ENCODE measurements at regions not wholly inside any gene's neighbourhood (a gene's known extent, or its start where the extent isn't known, plus 50 kb on each side); places are given as distances from the start of the nearest gene placed in this dataset.

DNA sequence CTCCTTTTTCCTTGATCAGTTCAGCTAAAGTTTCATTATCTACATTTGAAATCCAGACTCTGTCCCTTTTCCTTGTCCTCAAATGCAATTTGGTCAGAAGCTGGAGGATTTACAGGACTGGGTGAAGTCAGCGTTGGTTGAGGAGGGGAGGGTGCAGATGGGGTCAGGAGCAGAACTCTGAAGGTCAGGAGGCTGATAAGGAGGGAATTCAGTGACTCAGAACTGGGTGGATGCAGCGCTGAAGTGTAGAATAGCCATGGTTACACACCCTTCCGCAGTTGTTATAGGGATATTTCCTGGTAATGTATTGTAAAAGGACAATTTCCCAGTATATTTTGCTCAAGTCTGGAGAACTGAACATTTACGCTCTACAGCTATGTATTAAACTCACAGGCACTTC lies 133.1 kb upstream of the FOXA2 start:
- Histone ChIP-seq H3K79me2 (ENCODE audit: control insufficient read depth, insufficient read depth, low read length) (no peaks in the 10 kb centered on the region), H4K5ac (ENCODE audit: low read length) (no peak overlapping the region), H4K8ac (ENCODE audit: low read depth, low read length) (no peak overlapping the region), H2BK15ac (replicated peaks; ENCODE audit: low read depth) (no peak overlapping the region), H3K23ac (ENCODE audit: low read length) (no peak overlapping the region), H3K27me3 (ENCODE audit: insufficient read depth, low read length, poor library complexity) (no peaks in the 10 kb centered on the region), H2BK5ac (ENCODE audit: low read length) (no peak overlapping the region), H3K18ac (ENCODE audit: low read length) (no peak overlapping the region), H3K4me2 (ENCODE audit: low read length) (no peak overlapping the region), H3K9ac (ENCODE audit: low read length) (no peak overlapping the region), H2BK120ac (ENCODE audit: low read depth, low read length) (no peak overlapping the region), H3K4me1 (ENCODE audit: control insufficient read depth, low read depth, low read length) (no peaks in the 10 kb centered on the region), H3K56ac (ENCODE audit: low read length) (no peak overlapping the region), H3K27ac (ENCODE audit: low read depth, low read length) (no peak overlapping the region), H3K79me1 (ENCODE audit: low read length) (no peaks in the 10 kb centered on the region), H3K36me3 (ENCODE audit: control insufficient read depth, insufficient read depth, low read length) (no peaks in the 10 kb centered on the region), H3K4me3 (ENCODE audit: low read length) (no peak overlapping the region), H2AK5ac (ENCODE audit: low read length) (no peak overlapping the region), H3K4ac (ENCODE audit: low read depth, low read length) (no peak overlapping the region)
- no CpG with 5 or more reads among the region's 4 CpGs for WGBS (ENCODE audit: extremely low coverage, insufficient coverage, low lambda C conversion rate)
- peak; percentile 10 for DNase-seq

DNA sequence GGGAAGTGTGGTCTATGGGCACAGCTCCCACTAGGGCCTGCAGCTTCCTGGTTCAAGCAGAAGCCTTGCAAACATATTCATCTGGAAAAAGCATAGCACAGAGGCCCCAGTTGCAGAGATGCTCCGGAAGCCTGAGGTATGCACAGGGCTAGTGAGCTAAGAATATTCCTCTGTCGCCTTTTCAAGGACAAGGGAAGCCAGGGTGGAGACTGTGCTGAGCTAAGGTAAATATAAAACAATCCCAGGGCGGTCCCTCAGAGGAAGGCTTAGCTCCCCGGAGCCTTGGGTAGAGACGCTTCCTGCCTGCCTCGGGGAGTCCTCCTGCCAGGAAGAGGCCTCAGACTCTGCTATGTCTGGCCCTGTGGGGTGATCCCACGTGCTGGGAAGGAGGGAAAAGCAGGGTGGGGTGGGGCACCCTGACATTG lies 134.8 kb upstream of the FOXA2 start:
- WGBS (ENCODE audit: extremely low coverage, insufficient coverage, low lambda C conversion rate), result no CpG with 5 or more reads among the region's 7 CpGs
- Histone ChIP-seq H4K5ac (ENCODE audit: low read length) (no peak overlapping the region), H3K79me1 (ENCODE audit: low read length) (no peaks in the 10 kb centered on the region), H4K8ac (ENCODE audit: low read depth, low read length) (no peak overlapping the region), H3K9ac (ENCODE audit: low read length) (no peak overlapping the region), H3K27me3 (ENCODE audit: insufficient read depth, low read length, poor library complexity) (no peaks in the 10 kb centered on the region), H3K56ac (ENCODE audit: low read length) (peak overlapping the region; percentile 30), H2BK15ac (replicated peaks; ENCODE audit: low read depth) (no peak overlapping the region), H3K27ac (ENCODE audit: low read depth, low read length) (no peak overlapping the region), H3K4me2 (ENCODE audit: low read length) (no peak overlapping the region), H3K23ac (ENCODE audit: low read length) (no peak overlapping the region), H2BK120ac (ENCODE audit: low read depth, low read length) (no peak overlapping the region), H3K18ac (ENCODE audit: low read length) (no peak overlapping the region), H2AK5ac (ENCODE audit: low read length) (no peak overlapping the region), H3K4me3 (ENCODE audit: low read length) (no peak overlapping the region), H3K79me2 (ENCODE audit: control insufficient read depth, insufficient read depth, low read length) (no peaks in the 10 kb centered on the region), H3K4me1 (ENCODE audit: control insufficient read depth, low read depth, low read length) (no peaks in the 10 kb centered on the region), H2BK5ac (ENCODE audit: low read length) (no peak overlapping the region), H3K36me3 (ENCODE audit: control insufficient read depth, insufficient read depth, low read length) (no peaks in the 10 kb centered on the region), H3K4ac (ENCODE audit: low read depth, low read length) (no peak overlapping the region)
- peak; percentile 14 for DNase-seq

DNA sequence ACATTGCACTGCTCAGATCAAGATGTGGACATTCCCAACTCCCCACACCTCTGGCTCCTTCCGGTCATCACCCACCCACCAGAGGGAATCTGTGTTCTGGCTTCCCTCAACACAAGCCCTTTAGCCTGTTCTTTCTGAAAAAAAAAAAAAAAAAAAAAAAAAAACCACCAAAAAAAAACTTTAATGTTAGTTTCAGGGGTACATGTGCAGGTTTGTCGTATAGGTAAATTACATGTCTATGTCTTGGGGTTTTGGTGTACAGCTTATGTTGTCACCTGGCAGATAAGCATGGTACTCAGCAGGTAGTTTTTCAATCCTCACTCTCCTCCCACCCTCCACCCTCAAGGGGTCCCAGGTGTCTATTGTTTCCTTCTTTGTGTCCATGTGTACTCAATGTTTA lies 135.8 kb upstream of the FOXA2 start:
- Histone ChIP-seq H3K4me2 (ENCODE audit: low read length) (no peak overlapping the region), H2BK120ac (ENCODE audit: low read depth, low read length) (no peak overlapping the region), H2BK15ac (replicated peaks; ENCODE audit: low read depth) (no peak overlapping the region), H3K18ac (ENCODE audit: low read length) (no peak overlapping the region), H2AK5ac (ENCODE audit: low read length) (no peak overlapping the region), H3K27ac (ENCODE audit: low read depth, low read length) (no peak overlapping the region), H3K9ac (ENCODE audit: low read length) (no peak overlapping the region), H4K8ac (ENCODE audit: low read depth, low read length) (no peak overlapping the region), H3K27me3 (ENCODE audit: insufficient read depth, low read length, poor library complexity) (no peaks in the 10 kb centered on the region), H3K4me1 (ENCODE audit: control insufficient read depth, low read depth, low read length) (no peaks in the 10 kb centered on the region), H3K4me3 (ENCODE audit: low read length) (no peak overlapping the region), H3K36me3 (ENCODE audit: control insufficient read depth, insufficient read depth, low read length) (no peaks in the 10 kb centered on the region), H2BK5ac (ENCODE audit: low read length) (no peak overlapping the region), H3K56ac (ENCODE audit: low read length) (no peak overlapping the region), H3K79me1 (ENCODE audit: low read length) (no peaks in the 10 kb centered on the region), H3K79me2 (ENCODE audit: control insufficient read depth, insufficient read depth, low read length) (no peaks in the 10 kb centered on the region), H3K23ac (ENCODE audit: low read length) (no peak overlapping the region), H4K5ac (ENCODE audit: low read length) (no peak overlapping the region), H3K4ac (ENCODE audit: low read depth, low read length) (no peak overlapping the region)
- WGBS (ENCODE audit: extremely low coverage, insufficient coverage, low lambda C conversion rate), result no CpG with 5 or more reads among the region's 2 CpGs
- DNase-seq, result no peak

DNA sequence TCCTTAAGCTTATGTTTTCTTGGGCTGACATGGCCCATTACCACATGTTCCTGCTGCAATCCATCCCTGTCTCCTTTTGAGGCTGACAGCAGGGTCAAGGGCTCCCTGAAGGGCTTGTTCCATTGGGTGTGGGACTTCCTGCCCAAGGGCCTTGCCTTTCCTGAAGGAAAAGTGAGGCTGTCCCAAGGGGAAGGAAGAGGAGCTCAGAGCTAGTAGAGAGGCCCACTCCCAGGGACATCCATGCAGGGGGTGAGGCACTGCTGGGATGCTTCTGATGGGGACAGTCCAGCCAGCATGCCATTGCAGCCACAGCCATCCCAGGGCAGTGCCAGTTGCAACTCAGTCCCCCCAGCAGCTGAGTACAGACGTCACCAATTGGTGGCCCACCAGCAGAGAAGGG lies 138.4 kb upstream of the FOXA2 start:
- H3K4ac ChIP-seq (ENCODE audit: low read depth, low read length), result no peak overlapping the region
- H4K8ac ChIP-seq (ENCODE audit: low read depth, low read length), result no peak overlapping the region
- H3K27ac ChIP-seq (ENCODE audit: low read depth, low read length), result no peak overlapping the region
- no peak overlapping the region for H2BK120ac ChIP-seq (ENCODE audit: low read depth, low read length)
- no CpG with 5 or more reads among the region's 1 CpG for WGBS (ENCODE audit: extremely low coverage, insufficient coverage, low lambda C conversion rate)
- H3K56ac ChIP-seq (ENCODE audit: low read length), result no peak overlapping the region
- no peaks in the 10 kb centered on the region for H3K4me1 ChIP-seq (ENCODE audit: control insufficient read depth, low read depth, low read length)
- no peak overlapping the region for H4K5ac ChIP-seq (ENCODE audit: low read length)
- no peak overlapping the region for H3K23ac ChIP-seq (ENCODE audit: low read length)
- H2AK5ac ChIP-seq (ENCODE audit: low read length), result no peak overlapping the region
- no peaks in the 10 kb centered on the region for H3K79me2 ChIP-seq (ENCODE audit: control insufficient read depth, insufficient read depth, low read length)
- H2BK5ac ChIP-seq (ENCODE audit: low read length), result no peak overlapping the region
- H3K36me3 ChIP-seq (ENCODE audit: control insufficient read depth, insufficient read depth, low read length), result no peaks in the 10 kb centered on the region
- H3K79me1 ChIP-seq (ENCODE audit: low read length), result no peaks in the 10 kb centered on the region
- no peak overlapping the region for H3K9ac ChIP-seq (ENCODE audit: low read length)
- H3K4me3 ChIP-seq (ENCODE audit: low read length), result no peak overlapping the region
- no peak overlapping the region for H3K18ac ChIP-seq (ENCODE audit: low read length)
- no peaks in the 10 kb centered on the region for H3K27me3 ChIP-seq (ENCODE audit: insufficient read depth, low read length, poor library complexity)
- no peak overlapping the region for H2BK15ac ChIP-seq (replicated peaks; ENCODE audit: low read depth)
- H3K4me2 ChIP-seq (ENCODE audit: low read length), result no peak overlapping the region
- DNase-seq, result no peak

DNA sequence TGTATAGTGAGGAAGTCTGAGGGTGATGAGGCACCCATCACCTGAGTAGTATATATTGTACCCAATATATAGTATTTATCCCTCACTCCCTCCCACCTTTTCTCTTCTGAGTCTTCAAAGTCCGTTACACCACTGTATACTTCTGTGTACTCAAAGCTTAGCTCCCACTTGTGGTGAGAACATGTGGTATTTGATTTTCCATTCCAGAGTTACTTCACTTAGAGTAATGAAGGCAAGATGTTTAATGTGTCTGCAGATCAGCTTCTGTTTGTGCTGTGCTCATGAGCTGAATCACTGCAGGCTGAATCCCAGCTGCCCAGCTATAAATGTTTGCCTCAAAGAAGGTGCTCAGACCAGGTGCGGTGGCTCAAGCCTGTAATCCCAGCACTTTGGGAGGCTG lies 139.3 kb upstream of the FOXA2 start:
- H2BK5ac ChIP-seq (ENCODE audit: low read length), result no peak overlapping the region
- no peak overlapping the region for H2BK120ac ChIP-seq (ENCODE audit: low read depth, low read length)
- H3K79me1 ChIP-seq (ENCODE audit: low read length), result no peaks in the 10 kb centered on the region
- no peak overlapping the region for H4K8ac ChIP-seq (ENCODE audit: low read depth, low read length)
- WGBS (ENCODE audit: extremely low coverage, insufficient coverage, low lambda C conversion rate), result no CpG with 5 or more reads among the region's 2 CpGs
- H3K4me2 ChIP-seq (ENCODE audit: low read length), result no peak overlapping the region
- no peak overlapping the region for H3K4me3 ChIP-seq (ENCODE audit: low read length)
- no peaks in the 10 kb centered on the region for H3K4me1 ChIP-seq (ENCODE audit: control insufficient read depth, low read depth, low read length)
- no peak for DNase-seq
- H3K9ac ChIP-seq (ENCODE audit: low read length), result no peak overlapping the region
- no peak overlapping the region for H3K27ac ChIP-seq (ENCODE audit: low read depth, low read length)
- no peak overlapping the region for H2BK15ac ChIP-seq (replicated peaks; ENCODE audit: low read depth)
- no peak overlapping the region for H3K18ac ChIP-seq (ENCODE audit: low read length)
- H3K4ac ChIP-seq (ENCODE audit: low read depth, low read length), result no peak overlapping the region
- H3K23ac ChIP-seq (ENCODE audit: low read length), result no peak overlapping the region
- no peak overlapping the region for H3K56ac ChIP-seq (ENCODE audit: low read length)
- no peaks in the 10 kb centered on the region for H3K79me2 ChIP-seq (ENCODE audit: control insufficient read depth, insufficient read depth, low read length)
- no peak overlapping the region for H2AK5ac ChIP-seq (ENCODE audit: low read length)
- no peaks in the 10 kb centered on the region for H3K36me3 ChIP-seq (ENCODE audit: control insufficient read depth, insufficient read depth, low read length)
- H3K27me3 ChIP-seq (ENCODE audit: insufficient read depth, low read length, poor library complexity), result no peaks in the 10 kb centered on the region
- no peak overlapping the region for H4K5ac ChIP-seq (ENCODE audit: low read length)

DNA sequence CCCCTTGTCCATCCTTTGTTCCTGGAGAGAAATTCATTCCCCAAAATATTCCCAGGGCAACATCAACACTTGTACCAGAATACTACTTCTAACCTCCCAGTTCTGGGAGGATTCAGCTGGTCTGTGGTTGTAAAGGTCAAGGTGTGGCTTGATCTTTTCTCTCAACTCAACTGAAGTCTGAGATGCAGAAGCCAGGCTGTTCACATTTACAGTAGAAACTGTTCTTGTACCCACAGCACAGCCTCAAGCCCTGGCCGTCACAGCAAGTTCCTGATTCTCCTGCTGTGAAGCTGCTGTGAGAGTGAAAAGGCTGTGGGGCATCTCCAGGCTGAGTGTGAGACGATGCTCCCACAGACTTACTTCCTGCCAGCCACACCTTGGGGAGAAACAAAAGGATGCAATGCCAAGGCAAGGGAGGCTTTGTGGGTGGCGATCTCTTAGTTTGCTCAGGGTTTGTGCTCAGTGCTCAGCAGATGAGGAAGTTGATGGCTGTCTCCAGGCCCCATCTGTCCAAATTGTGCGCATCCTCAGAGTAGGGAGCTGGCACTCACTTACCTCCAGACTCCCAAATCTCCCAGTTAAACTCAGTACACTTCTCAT lies 143.9 kb upstream of the FOXA2 start:
- no peak for DNase-seq
- Histone ChIP-seq H3K4me1 (ENCODE audit: control insufficient read depth, low read depth, low read length) (no peaks in the 10 kb centered on the region), H3K4ac (ENCODE audit: low read depth, low read length) (no peak overlapping the region), H3K4me2 (ENCODE audit: low read length) (no peak overlapping the region), H3K4me3 (ENCODE audit: low read length) (no peak overlapping the region), H2AK5ac (ENCODE audit: low read length) (no peak overlapping the region), H2BK120ac (ENCODE audit: low read depth, low read length) (no peak overlapping the region), H3K79me1 (ENCODE audit: low read length) (no peaks in the 10 kb centered on the region), H3K79me2 (ENCODE audit: control insufficient read depth, insufficient read depth, low read length) (no peaks in the 10 kb centered on the region), H3K23ac (ENCODE audit: low read length) (no peak overlapping the region), H3K18ac (ENCODE audit: low read length) (no peak overlapping the region), H3K56ac (ENCODE audit: low read length) (no peak overlapping the region), H4K8ac (ENCODE audit: low read depth, low read length) (no peak overlapping the region), H4K5ac (ENCODE audit: low read length) (no peak overlapping the region), H3K27me3 (ENCODE audit: insufficient read depth, low read length, poor library complexity) (no peaks in the 10 kb centered on the region), H3K36me3 (ENCODE audit: control insufficient read depth, insufficient read depth, low read length) (no peaks in the 10 kb centered on the region), H3K9ac (ENCODE audit: low read length) (no peak overlapping the region), H2BK5ac (ENCODE audit: low read length) (no peak overlapping the region), H2BK15ac (replicated peaks; ENCODE audit: low read depth) (no peak overlapping the region), H3K27ac (ENCODE audit: low read depth, low read length) (no peak overlapping the region)
- no CpG with 5 or more reads among the region's 4 CpGs for WGBS (ENCODE audit: extremely low coverage, insufficient coverage, low lambda C conversion rate)

All from mesendoderm (in vitro differentiated cells).